ENCODE measurements at regions not wholly inside any gene's neighbourhood (a gene's known extent, or its start where the extent isn't known, plus 50 kb on each side); places are given as distances from the start of the nearest gene placed in this dataset.

GRCh38 chr2:122799391-122799790 lies 1043.9 kb downstream of the TSN start:
- TF ChIP-seq FOXK2 (IDR thresholded peaks at IDR 0.05) (no peak), PKNOX1 (IDR thresholded peaks at IDR 0.05) (no peak), FOXM1 (IDR thresholded peaks at IDR 0.05; ENCODE audit: borderline replicate concordance) (no peak), FOXA1 (IDR thresholded peaks at IDR 0.05) (no peak), LEF1 (IDR thresholded peaks at IDR 0.05; ENCODE audit: borderline replicate concordance) (no peak), CTBP1 (IDR thresholded peaks at IDR 0.05; ENCODE audit: borderline replicate concordance) (no peak), HDGF (IDR thresholded peaks at IDR 0.05; ENCODE audit: borderline replicate concordance) (no peak)

Data from HEK293T (cell line).